K562 (cell line): ENCODE measurements at regions not wholly inside any gene's neighbourhood (a gene's known extent, or its start where the extent isn't known, plus 50 kb on each side); places are given as distances from the start of the nearest gene placed in this dataset.

ENCODE experiments used
- ATAC-seq: fragments of 200-7000 bp; cut with Tn5 transposase; 3 replicates; pipeline ENCODE4 v1.9.1; 2020; ENCODE audit warnings: moderate library complexity
- BruUV-seq: library from RNA; stranded (reverse); fragments of 400-500 nt; replicated peaks from 2 replicates; lab custom pipeline; 2021; lab: Mats Ljungman, UMichigan
- CTCF ChIA-PET: fragments of 300-600 bp; formaldehyde crosslinking; extraction: SDS; loops from one replicate; lab custom pipeline; 2021; ENCODE audit warnings: low intra/inter-chr PET ratio; lab: Yijun Ruan, JAX
- POLR2A ChIA-PET: fragments of 300-600, 350-650 bp; sonication (Branson Sonifier 250); formaldehyde crosslinking; extraction: SDS; loops from one replicate; lab custom pipeline; 2021; ENCODE audit warnings: antibody characterized with exemption, inconsistent platforms; lab: Yijun Ruan, JAX
- DNase-seq, 4 experiments: peaks; one replicate each; pipeline versions ENCODE4 v3.0.0 to v3.0.0-alpha.2; 2011 to 2018; ENCODE audit warnings: low spot score in 3 of 4, mixed read lengths in 3 of 4; ENCODE audit errors: extremely low read depth in 1 of 4
- FAIRE-seq: peaks from 2 replicates; lab custom pipeline; 2011; peaks lifted over from hg19 to GRCh38; lab: Jason Lieb, UNC
- H2AFZ ChIP-seq: 2 replicates; pipeline ENCODE4 v1.6.0; 2011; ENCODE audit warnings: low read depth, low read length, control low read depth, inconsistent platforms
- H3K27ac ChIP-seq: fragments of 200-600 bp; 3 replicates; pipeline ENCODE4 v1.8.0; 2011; ENCODE audit warnings: low read depth, mild to moderate bottlenecking, control low read depth, inconsistent platforms, low read length, moderate library complexity, mixed read lengths; ENCODE audit errors: extremely low read depth
- H3K27me3 ChIP-seq, 2 experiments: fragments of 300-600 bp in 1 of 2; 2 replicates in 1 of 2; 3 replicates in 1 of 2; pipeline versions ENCODE4 v1.6.0 to v1.8.0; 2011; ENCODE audit warnings: inconsistent platforms in 2 of 2, low read length in 2 of 2, mild to moderate bottlenecking in 1 of 2, mixed read lengths in 1 of 2, moderate library complexity in 1 of 2; ENCODE audit not compliant: control insufficient read depth in 2 of 2, insufficient read depth in 2 of 2
- H3K36me3 ChIP-seq: fragments of 300-600 bp; 3 replicates; pipeline ENCODE4 v1.8.0; 2011; ENCODE audit warnings: mild to moderate bottlenecking, low read length, inconsistent platforms; ENCODE audit not compliant: control insufficient read depth, insufficient read depth
- H3K4me1 ChIP-seq, 2 experiments: fragments of 200-600 bp in 1 of 2; replicated peaks in 1 of 2; 2 replicates in 1 of 2; 3 replicates in 1 of 2; pipeline versions ENCODE4 v1.5.1 to v1.8.0; 2011; ENCODE audit warnings: inconsistent platforms in 2 of 2, low read length in 2 of 2, mild to moderate bottlenecking in 1 of 2, mixed read lengths in 1 of 2, moderate library complexity in 1 of 2; ENCODE audit not compliant: control insufficient read depth in 2 of 2, insufficient read depth in 2 of 2
- H3K4me2 ChIP-seq: 2 replicates; pipeline ENCODE4 v1.6.1; 2011; ENCODE audit warnings: low read length, control low read depth, inconsistent platforms, mixed read lengths; ENCODE audit not compliant: insufficient read depth
- H3K4me3 ChIP-seq: fragments of 200-600 bp; sonication (generic), shearing (Covaris generic); 2 replicates; pipeline ENCODE4 v1.5.1; 2016; ENCODE audit warnings: control low read depth, inconsistent platforms
- H3K79me2 ChIP-seq: fragments of 200-600 bp; 3 replicates; pipeline ENCODE4 v1.8.0; 2011; ENCODE audit warnings: low read length, inconsistent platforms; ENCODE audit not compliant: control insufficient read depth, insufficient read depth
- H3K9ac ChIP-seq, 2 experiments: 2 replicates each; pipeline versions ENCODE4 v1.6.0 to v1.6.1; 2011; ENCODE audit warnings: low read depth in 2 of 2, low read length in 2 of 2, control low read depth in 1 of 2, inconsistent platforms in 1 of 2, mild to moderate bottlenecking in 1 of 2, mixed read lengths in 1 of 2; ENCODE audit not compliant: insufficient read depth in 1 of 2
- H3K9me1 ChIP-seq: one replicate; pipeline ENCODE4 v1.6.0; 2011; ENCODE audit warnings: inconsistent platforms, mild to moderate bottlenecking, low read length, moderate library complexity; ENCODE audit not compliant: control insufficient read depth, insufficient read depth
- H3K9me3 ChIP-seq: replicated peaks from 2 replicates; pipeline ENCODE4 v1.5.1; 2011; ENCODE audit warnings: low read depth, low read length, inconsistent platforms; ENCODE audit not compliant: control insufficient read depth, insufficient read depth
- H4K20me1 ChIP-seq: replicated peaks from 2 replicates; pipeline ENCODE4 v1.6.1; 2011; ENCODE audit warnings: low read length, inconsistent platforms, mixed read lengths; ENCODE audit not compliant: control insufficient read depth, insufficient read depth
- ATF3 ChIP-seq, 2 experiments: fragments of 450-650 bp in 1 of 2; sonication (generic) in 1 of 2; formaldehyde crosslinking in 1 of 2; IDR thresholded peaks in 1 of 2; conservative IDR thresholded peaks in 1 of 2; 2 replicates each; pipeline versions ENCODE4 v1.6.1 to v1.8.1; 2016 to 2023; ENCODE audit warnings: mild to moderate bottlenecking in 2 of 2, moderate library complexity in 2 of 2, inconsistent platforms in 1 of 2, missing genetic modification reagents in 1 of 2
- HNRNPLL ChIP-seq: fragments of 200-400 bp; formaldehyde crosslinking; IDR thresholded peaks from 2 replicates; pipeline ENCODE4 v1.6.1; 2017; ENCODE audit warnings: low read length, low read depth, mild to moderate bottlenecking; ENCODE audit not compliant: poor library complexity, severe bottlenecking
- ZBTB7A ChIP-seq: IDR thresholded peaks from 2 replicates; pipeline ENCODE4 v1.6.1; 2011; ENCODE audit warnings: low read depth, mild to moderate bottlenecking, low read length, moderate library complexity, borderline replicate concordance; ENCODE audit not compliant: control insufficient read depth
- ZNF717 ChIP-seq: fragments of 250-450 bp; sonication (Bioruptor Pico); IDR thresholded peaks from 2 replicates; pipeline ENCODE4 v1.5.0; 2021
- in situ Hi-C: fragments of 300-500 bp; cut with MboI; formaldehyde crosslinking; loops from 4 replicates; pipeline ENCODE4 v1.15.0; 2018; ENCODE audit warnings: inconsistent platforms, mixed read lengths
- intact Hi-C: fragments of 100-400 bp; cut with micrococcal nuclease; formaldehyde crosslinking; loops from 2 replicates; pipeline ENCODE4 v1.14.2; 2022
- TF ChIP-seq, protein P1 (sequence below): sonication (generic); formaldehyde crosslinking; IDR thresholded peaks from 2 replicates; pipeline ENCODE4 v1.8.1; 2023; ENCODE audit warnings: missing genetic modification reagents, mild to moderate bottlenecking, borderline replicate concordance

DNA sequence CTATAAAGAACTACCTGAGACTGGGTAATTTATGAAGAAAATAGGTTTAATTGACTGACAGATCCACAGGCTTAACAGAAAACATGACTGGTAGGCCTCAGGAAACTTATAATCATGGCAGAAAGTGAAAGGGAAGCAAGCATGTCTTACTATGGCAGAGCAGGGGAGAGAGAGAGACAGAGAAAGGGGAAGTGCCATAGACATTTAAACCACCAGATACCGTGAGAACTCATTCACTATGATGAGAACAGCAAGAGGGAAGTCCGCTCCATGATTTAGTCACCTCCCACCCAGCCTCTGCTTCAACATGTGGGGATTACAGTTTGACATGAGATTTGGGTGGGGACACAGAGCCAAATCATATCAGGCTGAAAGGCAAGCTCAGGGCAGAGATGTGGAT lies 327.1 kb upstream of the DDI1 start (continued):
- TF ChIP-seq, protein P1, sequence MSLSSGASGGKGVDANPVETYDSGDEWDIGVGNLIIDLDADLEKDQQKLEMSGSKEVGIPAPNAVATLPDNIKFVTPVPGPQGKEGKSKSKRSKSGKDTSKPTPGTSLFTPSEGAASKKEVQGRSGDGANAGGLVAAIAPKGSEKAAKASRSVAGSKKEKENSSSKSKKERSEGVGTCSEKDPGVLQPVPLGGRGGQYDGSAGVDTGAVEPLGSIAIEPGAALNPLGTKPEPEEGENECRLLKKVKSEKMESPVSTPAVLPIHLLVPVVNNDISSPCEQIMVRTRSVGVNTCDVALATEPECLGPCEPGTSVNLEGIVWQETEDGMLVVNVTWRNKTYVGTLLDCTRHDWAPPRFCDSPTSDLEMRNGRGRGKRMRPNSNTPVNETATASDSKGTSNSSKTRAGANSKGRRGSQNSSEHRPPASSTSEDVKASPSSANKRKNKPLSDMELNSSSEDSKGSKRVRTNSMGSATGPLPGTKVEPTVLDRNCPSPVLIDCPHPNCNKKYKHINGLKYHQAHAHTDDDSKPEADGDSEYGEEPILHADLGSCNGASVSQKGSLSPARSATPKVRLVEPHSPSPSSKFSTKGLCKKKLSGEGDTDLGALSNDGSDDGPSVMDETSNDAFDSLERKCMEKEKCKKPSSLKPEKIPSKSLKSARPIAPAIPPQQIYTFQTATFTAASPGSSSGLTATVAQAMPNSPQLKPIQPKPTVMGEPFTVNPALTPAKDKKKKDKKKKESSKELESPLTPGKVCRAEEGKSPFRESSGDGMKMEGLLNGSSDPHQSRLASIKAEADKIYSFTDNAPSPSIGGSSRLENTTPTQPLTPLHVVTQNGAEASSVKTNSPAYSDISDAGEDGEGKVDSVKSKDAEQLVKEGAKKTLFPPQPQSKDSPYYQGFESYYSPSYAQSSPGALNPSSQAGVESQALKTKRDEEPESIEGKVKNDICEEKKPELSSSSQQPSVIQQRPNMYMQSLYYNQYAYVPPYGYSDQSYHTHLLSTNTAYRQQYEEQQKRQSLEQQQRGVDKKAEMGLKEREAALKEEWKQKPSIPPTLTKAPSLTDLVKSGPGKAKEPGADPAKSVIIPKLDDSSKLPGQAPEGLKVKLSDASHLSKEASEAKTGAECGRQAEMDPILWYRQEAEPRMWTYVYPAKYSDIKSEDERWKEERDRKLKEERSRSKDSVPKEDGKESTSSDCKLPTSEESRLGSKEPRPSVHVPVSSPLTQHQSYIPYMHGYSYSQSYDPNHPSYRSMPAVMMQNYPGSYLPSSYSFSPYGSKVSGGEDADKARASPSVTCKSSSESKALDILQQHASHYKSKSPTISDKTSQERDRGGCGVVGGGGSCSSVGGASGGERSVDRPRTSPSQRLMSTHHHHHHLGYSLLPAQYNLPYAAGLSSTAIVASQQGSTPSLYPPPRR = no peak
- no peak for TF ChIP-seq HNRNPLL
- no peak for TF ChIP-seq ZNF717 (CRISPR knock-in tag)
- no peak for TF ChIP-seq ATF3 (IDR thresholded peaks at IDR 0.05)
- no peak for TF ChIP-seq ATF3 (CRISPR knock-in tag; conservative IDR thresholded peaks at IDR 0.05)

DNA sequence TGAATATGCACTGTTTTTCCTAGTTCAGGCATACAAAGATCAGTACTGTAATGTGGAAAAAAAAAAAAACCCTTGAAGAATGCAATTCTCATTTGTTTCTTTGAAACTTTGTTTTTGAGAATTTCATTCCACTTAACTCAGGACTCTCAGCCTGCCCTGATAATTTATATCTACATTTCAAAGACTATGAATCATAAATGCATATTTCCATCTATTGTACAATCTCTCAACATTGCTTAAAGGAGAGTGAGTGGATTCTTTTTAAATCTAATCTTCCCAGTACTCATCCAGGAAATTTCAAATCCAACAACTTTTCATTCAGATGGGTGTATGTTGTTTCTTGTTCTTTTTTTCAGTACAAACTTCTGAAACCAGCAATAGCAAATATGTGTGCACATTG lies 322.2 kb upstream of the DDI1 start:
- FAIRE-seq = no peak

More for the DNA sequence above, 322.2 kb upstream of the DDI1 start:
- no peak overlapping the region for H3K27ac ChIP-seq
- H3K9me1 ChIP-seq = no peaks in the 10 kb centered on the region
- DNase-seq (no peak), ATAC-seq (no peak)
- no peaks in the 10 kb centered on the region for H3K9me3 ChIP-seq
- no peak overlapping the region for H2AFZ ChIP-seq
- no peaks in the 10 kb centered on the region for H3K4me1 ChIP-seq
- in situ Hi-C loops (no loop called here), intact Hi-C loops (no loop called here)
- H3K9ac ChIP-seq = no peak overlapping the region
- H3K27me3 ChIP-seq = no peaks in the 10 kb centered on the region
- H3K79me2 ChIP-seq = no peaks in the 10 kb centered on the region
- no peaks in the 10 kb centered on the region for H3K36me3 ChIP-seq
- no peak overlapping the region for H3K4me3 ChIP-seq
- TF ChIP-seq ZBTB7A = no peak
- ChIA-PET POLR2A (no interaction called here), CTCF (no interaction called here)
- no TSS peak for BruUV-seq
- no peaks in the 10 kb centered on the region for H4K20me1 ChIP-seq
- no peak overlapping the region for H3K4me2 ChIP-seq
